NCI-H2196 treated with DMSO at 0.1 percent for 48 hours (cell line): ENCODE measurements at regions not wholly inside any gene's neighbourhood (a gene's known extent, or its start where the extent isn't known, plus 50 kb on each side); places are given as distances from the start of the nearest gene placed in this dataset.
"Not testable (repeated sequence)": the region's sequence is repeated elsewhere in the genome, so short reads cannot be mapped to it uniquely, and the experiment has no call there.

Experiments
- DNase-seq: peaks from one replicate; lab custom pipeline; 2025; ENCODE audit not compliant: unreplicated experiment; lab: John Stamatoyannopoulos, UW

DNA sequence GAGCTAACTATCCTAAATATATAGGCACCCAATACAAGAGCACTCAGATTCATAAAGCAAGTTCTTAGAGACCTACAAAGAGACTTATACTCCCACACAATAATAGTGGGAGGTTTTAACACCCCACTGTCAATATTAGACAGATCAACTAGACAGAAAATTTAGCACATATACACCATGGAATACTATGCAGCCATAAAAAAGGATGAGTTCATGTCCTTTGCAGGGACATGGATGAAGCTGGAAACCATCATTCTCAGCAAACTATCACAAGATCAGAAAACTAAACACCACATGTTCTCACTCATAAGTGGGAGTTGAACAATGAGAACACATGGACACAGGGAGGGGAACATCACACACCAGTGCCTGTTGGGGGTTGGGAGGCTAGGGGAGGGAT lies 358.9 kb upstream of the KCND2 start:
- not testable (repeated sequence) for DNase-seq

DNA sequence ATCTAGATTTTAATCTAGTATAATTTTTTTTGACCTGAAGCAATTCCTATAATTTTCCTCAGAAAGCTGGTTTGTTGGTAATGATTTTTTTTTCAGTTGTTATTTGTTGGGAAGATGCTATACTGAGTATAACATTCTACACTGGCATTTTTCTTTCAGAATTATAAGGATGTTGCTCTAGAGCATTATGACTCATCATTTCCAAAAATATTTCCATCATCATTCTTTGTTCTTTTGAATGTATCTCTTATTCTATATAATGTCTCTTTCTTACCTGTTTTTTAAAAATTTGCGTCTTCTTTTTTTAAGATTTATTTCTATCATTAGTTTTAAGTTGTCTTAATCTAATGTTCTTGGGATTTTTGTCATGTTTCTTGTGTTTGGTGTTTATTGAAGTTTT lies 356.5 kb upstream of the KCND2 start:
- DNase-seq: no peak

DNA sequence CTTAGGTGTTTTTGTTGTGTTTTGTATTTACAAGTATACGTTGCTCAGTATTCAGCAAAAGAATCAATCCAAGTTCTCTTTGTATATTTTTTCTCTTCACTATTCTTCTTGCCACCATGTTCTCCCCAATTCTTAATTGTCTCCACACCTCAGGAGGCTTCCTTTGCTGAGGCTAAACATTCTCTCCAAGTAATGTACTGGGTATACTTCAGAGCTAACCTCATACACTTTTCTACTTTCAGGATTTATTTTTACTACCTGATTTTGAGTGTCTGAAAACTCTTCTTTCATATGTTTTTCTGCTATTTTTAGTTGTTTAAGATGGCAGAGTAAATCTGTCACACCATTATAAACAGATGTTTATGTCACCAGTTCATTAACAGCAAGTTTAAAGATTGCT lies 354.8 kb upstream of the KCND2 start:
- no peak for DNase-seq

DNA sequence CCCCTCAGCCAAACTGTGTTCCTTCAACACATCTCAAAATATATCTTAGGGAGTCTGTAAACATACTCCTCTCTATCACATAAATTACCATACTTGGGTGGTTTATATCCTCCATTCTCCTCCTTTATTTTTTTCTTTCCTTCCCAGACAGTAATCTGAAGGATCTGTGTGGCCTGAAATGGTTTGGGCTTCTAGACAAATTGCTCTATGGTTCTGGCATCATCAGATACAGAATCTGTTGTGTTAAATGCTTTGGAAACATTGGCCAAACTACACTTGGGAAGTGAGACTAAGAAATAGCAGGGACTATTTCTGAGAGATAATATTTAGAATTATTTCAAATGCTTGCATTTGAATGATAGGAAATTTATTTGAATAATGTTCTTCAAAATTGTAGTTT lies 353.0 kb upstream of the KCND2 start:
- DNase-seq: no peak

DNA sequence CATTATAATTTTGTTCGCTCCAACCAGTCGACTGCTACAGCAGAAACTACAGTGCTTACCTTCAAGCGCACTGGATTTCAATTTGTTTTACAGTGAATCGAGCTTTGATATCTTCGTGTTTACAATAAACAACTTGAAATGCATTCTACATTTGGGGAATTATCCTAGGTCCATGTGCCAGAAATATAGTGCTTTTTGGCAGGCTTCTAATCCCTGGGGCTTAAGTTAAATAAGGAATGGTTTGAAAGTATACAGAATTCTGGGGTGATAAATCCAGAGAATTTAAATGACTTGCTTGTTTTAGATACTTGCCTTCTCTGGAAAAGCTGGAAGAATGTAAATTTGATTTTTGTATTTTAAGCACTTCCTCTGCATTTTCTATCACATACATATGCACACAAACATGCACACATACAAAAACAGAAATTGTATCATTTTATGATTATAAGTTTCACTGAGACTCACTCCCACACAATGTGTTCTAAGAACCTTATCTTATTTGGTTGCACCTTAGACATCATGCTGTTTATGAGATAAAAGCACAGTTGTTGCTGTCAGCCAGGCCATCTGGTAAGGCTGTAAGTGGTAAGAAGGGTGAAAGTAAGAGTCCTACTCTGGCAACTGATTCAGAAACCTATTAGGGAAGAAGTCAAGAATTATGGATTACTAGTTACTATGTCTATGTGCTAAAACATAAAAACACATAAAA lies 347.2 kb upstream of the KCND2 start:
- DNase-seq: no peak

DNA sequence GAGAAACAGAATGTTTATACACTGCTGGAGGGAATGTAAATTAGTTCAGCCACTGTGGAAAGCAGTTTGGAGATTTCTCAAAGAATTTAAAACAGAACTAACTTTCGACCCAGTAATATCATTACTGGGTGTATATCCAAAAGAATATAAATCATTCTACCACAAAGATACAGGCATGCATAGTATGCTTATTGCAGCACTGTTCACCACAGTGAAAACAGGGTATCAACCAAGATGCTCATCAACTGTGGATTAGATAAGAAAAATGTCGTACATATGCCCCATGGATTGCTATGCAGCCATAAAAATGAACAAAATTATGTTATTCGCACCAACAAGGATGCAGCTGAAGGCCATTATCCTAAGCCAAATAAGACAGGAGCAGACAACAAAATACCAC lies 343.1 kb upstream of the KCND2 start:
- DNase-seq: no peak

GRCh38 chr7:119931230-119931824 lies 341.6 kb upstream of the KCND2 start:
- no peak for DNase-seq

DNA sequence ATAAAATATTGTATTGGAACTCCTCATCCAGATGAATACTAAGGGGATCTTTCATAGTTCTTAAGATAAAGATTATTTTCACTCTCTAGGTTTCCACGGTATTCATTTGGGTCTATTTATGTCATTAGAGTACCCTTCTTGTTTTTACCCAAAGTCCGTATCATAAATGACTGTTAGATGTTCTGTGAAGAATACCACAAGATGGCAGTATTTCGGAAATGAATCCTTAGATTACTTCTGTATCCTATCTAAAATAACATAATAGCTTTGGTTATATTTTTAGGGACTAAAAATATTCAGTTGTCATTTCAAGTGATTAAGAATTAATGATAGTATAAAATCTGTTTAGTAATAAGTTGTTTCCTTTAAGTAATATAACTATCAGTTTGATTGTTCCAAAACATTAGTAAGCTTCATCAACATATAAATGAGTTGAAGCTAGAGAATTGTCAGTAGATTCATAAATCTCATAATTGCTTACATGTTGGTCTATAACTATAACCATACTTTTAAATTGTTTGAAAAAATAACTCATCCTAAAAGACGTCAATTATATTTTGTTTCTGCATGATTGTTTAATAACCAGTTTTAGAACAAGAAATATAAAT lies 337.5 kb upstream of the KCND2 start:
- no peak for DNase-seq

- no peak for DNase-seq
These were observed 336.1 kb upstream of the KCND2 start for GRCh38 chr7:119936836-119937235.

DNA sequence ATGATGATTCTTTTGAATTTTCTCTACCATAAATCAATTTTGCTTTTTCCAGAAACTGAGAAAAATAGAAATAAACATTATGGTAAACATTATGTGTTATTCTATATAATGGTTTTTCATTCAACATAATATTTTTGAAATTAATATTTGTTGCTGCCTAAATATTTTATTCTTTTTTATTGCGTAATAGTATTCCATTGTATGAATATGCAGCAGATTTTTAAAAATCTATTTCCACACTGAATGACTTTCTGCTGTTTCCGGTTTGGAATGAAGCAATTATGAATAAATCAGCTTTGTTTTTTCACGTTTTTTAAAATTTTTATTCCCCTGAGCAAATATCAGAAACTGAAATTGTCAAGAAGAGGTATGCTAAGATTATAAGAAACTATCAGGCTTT lies 335.2 kb upstream of the KCND2 start:
- DNase-seq: no peak

GRCh38 chr7:119943942-119944600 lies 328.9 kb upstream of the KCND2 start:
- no peak for DNase-seq

GRCh38 chr7:119944601-119944972 lies 328.4 kb upstream of the KCND2 start:
- DNase-seq: no peak

DNA sequence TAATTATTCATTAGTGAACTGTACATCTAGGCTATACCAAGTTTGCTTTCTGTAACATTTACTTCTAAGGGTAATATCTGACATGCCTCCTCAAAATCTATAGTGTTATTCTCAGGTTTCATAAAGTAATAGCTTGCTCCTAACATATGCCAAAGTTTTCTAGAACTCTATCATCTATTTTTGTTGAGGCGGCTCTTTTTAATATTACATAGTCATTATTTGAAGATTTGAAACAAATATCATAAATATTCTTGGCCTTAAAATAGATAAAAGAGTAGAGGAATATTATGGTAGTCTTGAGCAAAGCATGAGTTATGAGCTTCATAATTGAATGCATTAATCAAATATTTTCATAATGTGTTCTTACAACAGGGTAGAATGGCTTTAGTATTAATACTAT lies 327.2 kb upstream of the KCND2 start:
- DNase-seq: no peak

GRCh38 chr7:119949053-119949452 lies 323.9 kb upstream of the KCND2 start:
- no peak for DNase-seq

DNA sequence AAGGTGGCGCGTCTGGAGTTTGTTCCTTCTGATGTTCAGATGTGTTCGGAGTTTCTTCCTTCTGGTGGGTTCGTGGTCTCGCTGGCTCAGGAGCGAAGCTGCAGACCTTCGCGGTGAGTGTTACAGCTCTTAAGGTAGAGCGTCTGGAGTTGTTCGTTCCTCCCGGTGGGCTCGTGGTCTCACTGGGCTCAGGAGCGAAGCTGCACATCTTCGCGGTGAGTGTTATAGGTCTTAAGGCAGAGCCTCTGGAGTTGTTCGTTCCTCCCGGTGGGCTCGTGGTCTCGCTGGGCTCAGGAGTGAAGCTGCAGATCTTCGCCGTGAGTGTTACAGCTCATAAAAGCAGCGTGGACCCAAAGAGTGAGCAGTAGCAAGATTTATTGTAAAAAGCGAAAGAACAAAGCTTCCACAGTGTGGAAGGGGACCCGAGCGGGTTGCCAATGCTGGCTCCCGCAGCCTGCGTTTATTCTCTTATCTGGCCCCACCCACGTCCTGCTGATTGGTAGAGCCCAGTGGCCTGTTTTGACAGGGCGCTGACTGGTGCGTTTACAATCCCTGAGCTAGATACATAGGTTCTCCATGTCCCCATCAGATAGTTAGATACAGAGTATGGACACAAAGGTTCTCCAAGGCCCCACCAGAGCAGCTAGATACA lies 322.5 kb upstream of the KCND2 start:
- not testable (repeated sequence) for DNase-seq

- DNase-seq: not testable (repeated sequence)
These were observed 321.4 kb upstream of the KCND2 start for GRCh38 chr7:119951614-119952013.

GRCh38 chr7:119957335-119957734 lies 315.6 kb upstream of the KCND2 start:
- DNase-seq: no peak

DNA sequence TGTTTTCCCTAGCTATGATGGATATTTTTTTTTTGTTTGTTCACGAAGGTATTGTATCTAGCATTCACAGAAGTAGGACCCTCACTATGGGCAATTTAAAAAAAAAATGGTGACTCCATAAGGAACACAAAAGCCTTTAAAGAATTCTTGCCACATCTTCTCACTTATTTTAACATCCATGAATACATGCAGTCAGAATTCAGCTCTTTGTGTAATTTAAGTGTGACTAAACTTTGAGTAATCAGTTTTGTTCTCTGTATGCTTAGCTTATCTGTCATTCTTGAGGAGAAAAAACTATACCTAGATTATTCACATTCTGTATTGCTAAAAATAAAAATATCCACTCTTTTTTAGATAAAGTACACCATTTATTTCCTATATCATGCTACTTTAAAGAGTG lies 313.2 kb upstream of the KCND2 start:
- DNase-seq: no peak

DNA sequence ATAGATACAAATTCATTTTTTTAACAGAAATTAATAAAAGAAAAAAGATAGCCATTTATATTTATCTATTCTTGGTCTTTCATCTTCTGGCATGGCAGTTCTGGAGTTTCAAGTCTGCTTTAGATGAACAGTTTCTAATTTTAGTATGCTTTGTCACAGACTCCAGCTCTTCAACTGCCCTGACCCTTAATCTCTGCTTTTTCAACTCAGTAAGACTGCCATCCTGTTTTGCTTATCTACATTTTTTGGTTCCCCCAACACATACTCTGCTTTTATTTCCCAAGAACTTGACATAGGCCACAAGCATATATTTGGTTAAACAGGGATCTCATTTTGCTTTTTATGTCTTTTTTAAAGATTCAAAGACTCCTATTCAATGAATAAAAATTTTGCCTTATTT lies 309.3 kb upstream of the KCND2 start:
- DNase-seq: no peak

DNA sequence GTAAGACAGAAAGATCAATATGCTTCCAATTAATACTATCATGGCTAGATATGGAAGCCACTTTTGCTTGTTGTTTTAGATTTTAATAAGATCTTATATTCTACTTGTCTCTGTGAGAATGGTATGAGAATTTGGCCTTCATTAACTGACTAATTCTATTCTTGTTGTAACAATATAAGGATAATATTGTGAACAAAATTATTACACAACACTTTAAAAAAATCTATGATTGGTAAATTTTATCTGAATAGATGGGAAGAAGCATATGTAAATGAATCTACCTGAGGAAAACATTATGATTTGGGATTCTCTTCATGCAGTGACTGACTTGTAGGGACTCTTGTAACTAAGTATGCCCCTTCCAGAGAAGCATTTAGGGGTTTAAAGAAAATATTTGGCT lies 308.9 kb upstream of the KCND2 start:
- DNase-seq: no peak

- DNase-seq: no peak
These were observed 308.0 kb upstream of the KCND2 start for GRCh38 chr7:119964788-119965542.
